SK-N-SH (cell line): ENCODE measurements at regions not wholly inside any gene's neighbourhood (a gene's known extent, or its start where the extent isn't known, plus 50 kb on each side); places are given as distances from the start of the nearest gene placed in this dataset.

Experiments used
- CTCF ChIA-PET: fragments of 300-600, 350-600 bp; formaldehyde crosslinking; extraction: SDS; loops from one replicate; lab custom pipeline; 2021; lab: Yijun Ruan, JAX
- POLR2A ChIA-PET: fragments of 350-600 bp; sonication (Branson Sonifier 250); formaldehyde crosslinking; extraction: SDS; loops from one replicate; lab custom pipeline; 2020; ENCODE audit warnings: antibody characterized with exemption, inconsistent platforms; lab: Yijun Ruan, JAX
- DNase-seq: peaks from one replicate; pipeline ENCODE4 v3.0.0; 2012
- H2AFZ ChIP-seq: fragments of 200-600 bp; sonication (generic); 2 replicates; pipeline ENCODE4 v1.8.1; 2016; ENCODE audit warnings: antibody characterized with exemption, mild to moderate bottlenecking, low read depth
- H3F3A ChIP-seq: fragments of 200-600 bp; sonication (generic); replicated peaks from 2 replicates; pipeline ENCODE3; 2016; ENCODE audit warnings: antibody characterized with exemption, mild to moderate bottlenecking; ENCODE audit not compliant: insufficient read depth
- H3K27ac ChIP-seq, 2 experiments: fragments of 200-500 bp in 1 of 2; fragments of 200-600 bp in 1 of 2; sonication (Bioruptor generic) in 1 of 2; sonication (generic), shearing (Covaris generic) in 1 of 2; 2 replicates each; pipeline versions ENCODE4 v1.5.1 to v1.6.1; 2014 to 2016; ENCODE audit warnings: low read depth in 2 of 2, inconsistent platforms in 1 of 2, low read length in 1 of 2, mild to moderate bottlenecking in 1 of 2, mixed read lengths in 1 of 2
- H3K27me3 ChIP-seq: fragments of 200-600 bp; sonication (generic), shearing (Covaris generic); 2 replicates; pipeline ENCODE4 v1.6.1; 2016; ENCODE audit warnings: mixed run types; ENCODE audit not compliant: insufficient read depth
- H3K36me3 ChIP-seq, 2 experiments: fragments of 200-500 bp in 1 of 2; fragments of 200-600 bp in 1 of 2; sonication (Bioruptor generic) in 1 of 2; sonication (generic) in 1 of 2; replicated peaks in 1 of 2; 2 replicates each; pipeline versions ENCODE3 to v1.5.1; 2014 to 2016; ENCODE audit warnings: low read length in 1 of 2, mild to moderate bottlenecking in 1 of 2; ENCODE audit not compliant: insufficient read depth in 2 of 2, control insufficient read depth in 1 of 2
- H3K4me1 ChIP-seq, 2 experiments: fragments of 200-500 bp in 1 of 2; fragments of 200-600 bp in 1 of 2; sonication (Bioruptor generic) in 1 of 2; sonication (generic), shearing (Covaris generic) in 1 of 2; 2 replicates each; pipeline versions ENCODE4 v1.5.1 to v1.6.1; 2014 to 2016; ENCODE audit warnings: low read depth in 1 of 2, low read length in 1 of 2, mixed run types in 1 of 2; ENCODE audit not compliant: insufficient read depth in 2 of 2, control insufficient read depth in 1 of 2
- H3K4me2 ChIP-seq: fragments of 200-600 bp; sonication (generic), shearing (Covaris generic); 2 replicates; pipeline ENCODE4 v1.6.1; 2017; ENCODE audit warnings: mixed run types
- H3K4me3 ChIP-seq, 2 experiments: fragments of 200-500 bp in 1 of 2; fragments of 200-600 bp in 1 of 2; sonication (Bioruptor generic) in 1 of 2; sonication (generic), shearing (Covaris generic) in 1 of 2; 2 replicates each; pipeline versions ENCODE4 v1.5.1 to v1.8.1; 2014 to 2016; ENCODE audit warnings: low read depth in 2 of 2, inconsistent platforms in 1 of 2, low read length in 1 of 2, mild to moderate bottlenecking in 1 of 2, mixed read lengths in 1 of 2, moderate library complexity in 1 of 2
- H3K79me2 ChIP-seq: fragments of 200-600 bp; sonication (generic); 2 replicates; pipeline ENCODE4 v1.8.1; 2017; ENCODE audit warnings: mild to moderate bottlenecking; ENCODE audit not compliant: insufficient read depth
- H3K9ac ChIP-seq: fragments of 200-600 bp; sonication (generic); 2 replicates; pipeline ENCODE4 v1.6.1; 2017; ENCODE audit warnings: mixed run types
- H3K9me2 ChIP-seq: fragments of 200-600 bp; sonication (generic); 2 replicates; pipeline ENCODE4 v1.6.1; 2017; ENCODE audit warnings: mixed run types
- H3K9me3 ChIP-seq: fragments of 200-600 bp; sonication (generic); 2 replicates; pipeline ENCODE4 v1.6.1; 2017; ENCODE audit warnings: mixed run types, mild to moderate bottlenecking, moderate library complexity
- H4K20me1 ChIP-seq: fragments of 200-600 bp; sonication (generic); 2 replicates; pipeline ENCODE4 v1.6.1; 2017; ENCODE audit warnings: mild to moderate bottlenecking, mixed run types; ENCODE audit not compliant: insufficient read depth
- ELF1 ChIP-seq: IDR thresholded peaks from 2 replicates; pipeline ENCODE4 v1.4.0; 2012
- EP300 ChIP-seq, 2 experiments: IDR thresholded peaks; 2 replicates each; pipeline versions ENCODE4 v1.4.0 to v1.6.1; 2012; ENCODE audit warnings: borderline replicate concordance in 1 of 2, low read depth in 1 of 2, low read length in 1 of 2
- EZH2phosphoT487 ChIP-seq: fragments of 200-600 bp; sonication (generic); IDR thresholded peaks from 2 replicates; pipeline ENCODE4 v1.6.1; 2017; ENCODE audit warnings: low read depth, mixed run types, mild to moderate bottlenecking, antibody characterized with exemption, moderate library complexity, borderline replicate concordance
- FOXM1 ChIP-seq: IDR thresholded peaks from 2 replicates; pipeline ENCODE4 v1.4.0; 2012; ENCODE audit warnings: low read depth, mild to moderate bottlenecking
- MEF2A ChIP-seq: IDR thresholded peaks from 2 replicates; pipeline ENCODE4 v1.4.0; 2012; ENCODE audit warnings: low read depth, borderline replicate concordance
- MXI1 ChIP-seq: IDR thresholded peaks from 2 replicates; pipeline ENCODE4 v1.6.1; 2012; ENCODE audit warnings: mild to moderate bottlenecking, low read depth, low read length, improper control_type of control experiment
- NRF1 ChIP-seq: IDR thresholded peaks from 2 replicates; pipeline ENCODE4 v1.6.1; 2012; ENCODE audit warnings: low read depth, mild to moderate bottlenecking, low read length
- POLR2AphosphoS5 ChIP-seq: IDR thresholded peaks from 2 replicates; pipeline ENCODE4 v1.6.1; 2012; ENCODE audit warnings: low read depth, low read length
- RCOR1 ChIP-seq: fragments of 150-350 bp; IDR thresholded peaks from 2 replicates; pipeline ENCODE4 v1.6.1; 2017; ENCODE audit warnings: antibody characterized with exemption, low read length
- SIN3A ChIP-seq: IDR thresholded peaks from 2 replicates; pipeline ENCODE4 v1.6.1; 2012; ENCODE audit warnings: low read depth, mild to moderate bottlenecking, low read length, moderate library complexity, borderline replicate concordance
- SMC3 ChIP-seq: IDR thresholded peaks from 2 replicates; pipeline ENCODE4 v1.6.1; 2012; ENCODE audit warnings: low read depth, low read length, improper control_type of control experiment
- TAF1 ChIP-seq: IDR thresholded peaks from 2 replicates; pipeline ENCODE4 v1.6.1; 2012; ENCODE audit warnings: low read depth, mild to moderate bottlenecking, low read length, moderate library complexity, borderline replicate concordance
- TEAD4 ChIP-seq: IDR thresholded peaks from 2 replicates; pipeline ENCODE4 v1.4.0; 2012; ENCODE audit warnings: mild to moderate bottlenecking, borderline replicate concordance; ENCODE audit not compliant: insufficient read depth
- USF1 ChIP-seq: IDR thresholded peaks from 2 replicates; pipeline ENCODE4 v1.4.0; 2012; ENCODE audit warnings: low read depth, borderline replicate concordance
- YY1 ChIP-seq: IDR thresholded peaks from 2 replicates; pipeline ENCODE4 v1.4.0; 2012; ENCODE audit warnings: low read depth, mild to moderate bottlenecking
- ZBTB33 ChIP-seq: IDR thresholded peaks from 2 replicates; pipeline ENCODE4 v1.4.0; 2012; ENCODE audit warnings: low read depth, borderline replicate concordance
- WGBS: methylation state at CpG from one replicate; pipeline ENCODE4 v1.1.6; 2017; ENCODE audit warnings: low lambda C conversion rate; 5-methylcytosine and 5-hydroxymethylcytosine counted together
- TF ChIP-seq, protein P1 (sequence below): fragments of 150-350 bp; IDR thresholded peaks from 2 replicates; pipeline ENCODE4 v1.6.1; 2016; ENCODE audit warnings: mild to moderate bottlenecking, low read depth, low read length
- TF ChIP-seq, protein P2 (sequence below): IDR thresholded peaks from 2 replicates; pipeline ENCODE4 v1.4.0; 2012; ENCODE audit warnings: low read depth
- TF ChIP-seq, protein P3 (sequence below): IDR thresholded peaks from 2 replicates; pipeline ENCODE4 v1.6.1; 2012; ENCODE audit warnings: mild to moderate bottlenecking, low read depth, low read length, moderate library complexity

GRCh38 chr12:91590966-91591638, 408.5 kb upstream of the DCN start:
- ChIA-PET CTCF (interaction anchor here (0.8 kb wide), 2 partner anchors 12 to 52 kb away, joined by 3 to 4 read pairs; no protein-coding TSS in a partner anchor), POLR2A (no interaction called here)
- Histone ChIP-seq H2AFZ (no peak overlapping the region), H3K9ac (no peak overlapping the region), H3K36me3 (no peaks in the 10 kb centered on the region), H3K79me2 (no peaks in the 10 kb centered on the region), H3K4me3 (no peak overlapping the region), H3K9me2 (no peaks in the 10 kb centered on the region), H4K20me1 (no peaks in the 10 kb centered on the region), H3K4me2 (no peak overlapping the region), H3K4me1 (no peaks in the 10 kb centered on the region), H3K27me3 (no peaks in the 10 kb centered on the region), H3K9me3 (no peaks in the 10 kb centered on the region), H3K27ac (no peak overlapping the region), H3F3A (no peaks in the 10 kb centered on the region)
- WGBS, result 71% methylated on average over 1 of the region's 1 CpG
- DNase-seq, result no peak
- no peak for TF ChIP-seq RCOR1
- TF ChIP-seq TEAD4, result no peak
- TF ChIP-seq, protein P1, sequence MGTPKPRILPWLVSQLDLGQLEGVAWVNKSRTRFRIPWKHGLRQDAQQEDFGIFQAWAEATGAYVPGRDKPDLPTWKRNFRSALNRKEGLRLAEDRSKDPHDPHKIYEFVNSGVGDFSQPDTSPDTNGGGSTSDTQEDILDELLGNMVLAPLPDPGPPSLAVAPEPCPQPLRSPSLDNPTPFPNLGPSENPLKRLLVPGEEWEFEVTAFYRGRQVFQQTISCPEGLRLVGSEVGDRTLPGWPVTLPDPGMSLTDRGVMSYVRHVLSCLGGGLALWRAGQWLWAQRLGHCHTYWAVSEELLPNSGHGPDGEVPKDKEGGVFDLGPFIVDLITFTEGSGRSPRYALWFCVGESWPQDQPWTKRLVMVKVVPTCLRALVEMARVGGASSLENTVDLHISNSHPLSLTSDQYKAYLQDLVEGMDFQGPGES, result no peak
- no peak for TF ChIP-seq SIN3A

GRCh38 chr12:91588874-91589454, 406.3 kb upstream of the DCN start:
- Histone ChIP-seq H3K9me2 (no peaks in the 10 kb centered on the region), H4K20me1 (no peaks in the 10 kb centered on the region), H3K4me3 (no peak overlapping the region), H3K9me3 (no peaks in the 10 kb centered on the region), H3K4me2 (no peak overlapping the region), H3K4me1 (no peaks in the 10 kb centered on the region), H3K27ac (no peak overlapping the region), H2AFZ (no peak overlapping the region), H3F3A (no peaks in the 10 kb centered on the region), H3K9ac (no peak overlapping the region), H3K36me3 (no peaks in the 10 kb centered on the region), H3K27me3 (no peaks in the 10 kb centered on the region), H3K79me2 (no peaks in the 10 kb centered on the region)
- DNase-seq, result no peak
- WGBS, result 50% methylated on average over 2 of the region's 2 CpGs
- CTCF ChIA-PET, result no interaction called here
- POLR2A ChIA-PET, result no interaction called here
- TF ChIP-seq ELF1 (no peak), TAF1 (no peak), EZH2phosphoT487 (no peak), ZBTB33 (no peak), MEF2A (no peak), EP300 (IDR thresholded peaks at IDR 0.05; ENCODE audit: borderline replicate concordance in 1 of 2, low read depth in 1 of 2, low read length in 1 of 2) (no peak), YY1 (no peak), RCOR1 (no peak), POLR2AphosphoS5 (no peak), NRF1 (no peak), USF1 (no peak), FOXM1 (no peak), SMC3 (no peak), MXI1 (no peak)
- TF ChIP-seq, protein P2, sequence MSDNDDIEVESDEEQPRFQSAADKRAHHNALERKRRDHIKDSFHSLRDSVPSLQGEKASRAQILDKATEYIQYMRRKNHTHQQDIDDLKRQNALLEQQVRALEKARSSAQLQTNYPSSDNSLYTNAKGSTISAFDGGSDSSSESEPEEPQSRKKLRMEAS, result no peak
- TF ChIP-seq, protein P3, sequence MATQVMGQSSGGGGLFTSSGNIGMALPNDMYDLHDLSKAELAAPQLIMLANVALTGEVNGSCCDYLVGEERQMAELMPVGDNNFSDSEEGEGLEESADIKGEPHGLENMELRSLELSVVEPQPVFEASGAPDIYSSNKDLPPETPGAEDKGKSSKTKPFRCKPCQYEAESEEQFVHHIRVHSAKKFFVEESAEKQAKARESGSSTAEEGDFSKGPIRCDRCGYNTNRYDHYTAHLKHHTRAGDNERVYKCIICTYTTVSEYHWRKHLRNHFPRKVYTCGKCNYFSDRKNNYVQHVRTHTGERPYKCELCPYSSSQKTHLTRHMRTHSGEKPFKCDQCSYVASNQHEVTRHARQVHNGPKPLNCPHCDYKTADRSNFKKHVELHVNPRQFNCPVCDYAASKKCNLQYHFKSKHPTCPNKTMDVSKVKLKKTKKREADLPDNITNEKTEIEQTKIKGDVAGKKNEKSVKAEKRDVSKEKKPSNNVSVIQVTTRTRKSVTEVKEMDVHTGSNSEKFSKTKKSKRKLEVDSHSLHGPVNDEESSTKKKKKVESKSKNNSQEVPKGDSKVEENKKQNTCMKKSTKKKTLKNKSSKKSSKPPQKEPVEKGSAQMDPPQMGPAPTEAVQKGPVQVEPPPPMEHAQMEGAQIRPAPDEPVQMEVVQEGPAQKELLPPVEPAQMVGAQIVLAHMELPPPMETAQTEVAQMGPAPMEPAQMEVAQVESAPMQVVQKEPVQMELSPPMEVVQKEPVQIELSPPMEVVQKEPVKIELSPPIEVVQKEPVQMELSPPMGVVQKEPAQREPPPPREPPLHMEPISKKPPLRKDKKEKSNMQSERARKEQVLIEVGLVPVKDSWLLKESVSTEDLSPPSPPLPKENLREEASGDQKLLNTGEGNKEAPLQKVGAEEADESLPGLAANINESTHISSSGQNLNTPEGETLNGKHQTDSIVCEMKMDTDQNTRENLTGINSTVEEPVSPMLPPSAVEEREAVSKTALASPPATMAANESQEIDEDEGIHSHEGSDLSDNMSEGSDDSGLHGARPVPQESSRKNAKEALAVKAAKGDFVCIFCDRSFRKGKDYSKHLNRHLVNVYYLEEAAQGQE, result no peak
